IMR-90 (cell line): ENCODE measurements at regions not wholly inside any gene's neighbourhood (a gene's known extent, or its start where the extent isn't known, plus 50 kb on each side); places are given as distances from the start of the nearest gene placed in this dataset.

Experiments used
- ATAC-seq: fragments of 200-7000 bp; cut with Tn5 transposase; 2 replicates; pipeline ENCODE4 v1.9.1; 2020; ENCODE audit warnings: low read depth, mild to moderate bottlenecking, moderate library complexity
- BruUV-seq: library from RNA; stranded (reverse); fragments of 400-500 nt; replicated peaks from 2 replicates; lab custom pipeline; 2021; lab: Mats Ljungman, UMichigan
- CTCF ChIA-PET: fragments of 300-600 bp; formaldehyde crosslinking; extraction: SDS; loops from one replicate; lab custom pipeline; 2021; ENCODE audit warnings: antibody characterized with exemption; lab: Yijun Ruan, JAX
- POLR2A ChIA-PET: fragments of 300-600 bp; sonication (Branson Sonifier 250); formaldehyde crosslinking; loops from one replicate; lab custom pipeline; 2022; ENCODE audit warnings: antibody characterized with exemption; ENCODE audit not compliant: unreplicated experiment; lab: Charles Lee
- DNase-seq: peaks from one replicate; pipeline ENCODE4 v3.0.0; 2013
- H2AFZ ChIP-seq: replicated peaks from 2 replicates; pipeline ENCODE3; 2013; ENCODE audit warnings: low read length, mild to moderate bottlenecking; ENCODE audit not compliant: poor library complexity
- H2AK5ac ChIP-seq: 2 replicates; pipeline ENCODE4 v1.6.1; 2013; ENCODE audit warnings: low read depth, low read length, inconsistent platforms
- H2AK9ac ChIP-seq: replicated peaks from 2 replicates; pipeline ENCODE3; 2013; ENCODE audit warnings: mild to moderate bottlenecking, low read depth, low read length, moderate library complexity; ENCODE audit not compliant: poor library complexity
- H2BK120ac ChIP-seq: 2 replicates; pipeline ENCODE4 v1.6.1; 2013; ENCODE audit warnings: low read depth, low read length, inconsistent platforms
- H2BK15ac ChIP-seq: 3 replicates; pipeline ENCODE4 v1.6.1; 2013; ENCODE audit warnings: low read depth, low read length, inconsistent platforms
- H2BK20ac ChIP-seq: 2 replicates; pipeline ENCODE4 v1.6.1; 2013; ENCODE audit warnings: low read depth, mild to moderate bottlenecking, inconsistent platforms, low read length, moderate library complexity
- H2BK5ac ChIP-seq: 2 replicates; pipeline ENCODE4 v1.6.1; 2013; ENCODE audit warnings: mild to moderate bottlenecking, low read depth, low read length, inconsistent platforms; ENCODE audit not compliant: poor library complexity, severe bottlenecking
- H3K14ac ChIP-seq: replicated peaks from 2 replicates; pipeline ENCODE4 v1.6.1; 2013; ENCODE audit warnings: low read depth, low read length, inconsistent platforms
- H3K18ac ChIP-seq: 2 replicates; pipeline ENCODE4 v1.6.1; 2013; ENCODE audit warnings: low read depth, low read length, control low read depth
- H3K23ac ChIP-seq: 2 replicates; pipeline ENCODE4 v1.6.1; 2013; ENCODE audit warnings: low read depth, low read length, inconsistent platforms
- H3K27ac ChIP-seq: 2 replicates; pipeline ENCODE4 v1.5.1; 2013; ENCODE audit warnings: mild to moderate bottlenecking, control low read depth, low read length; ENCODE audit not compliant: insufficient read depth
- H3K27me3 ChIP-seq: 2 replicates; pipeline ENCODE4 v1.6.1; 2013; ENCODE audit warnings: low read length; ENCODE audit not compliant: control insufficient read depth, insufficient read depth
- H3K36me3 ChIP-seq: 2 replicates; pipeline ENCODE4 v1.6.1; 2013; ENCODE audit warnings: low read length, mixed read lengths; ENCODE audit not compliant: control insufficient read depth, insufficient read depth
- H3K4ac ChIP-seq: 2 replicates; pipeline ENCODE4 v1.6.1; 2013; ENCODE audit warnings: low read depth, low read length, inconsistent platforms
- H3K4me1 ChIP-seq: 2 replicates; pipeline ENCODE4 v1.6.1; 2013; ENCODE audit warnings: low read length, mixed read lengths; ENCODE audit not compliant: control insufficient read depth, insufficient read depth
- H3K4me2 ChIP-seq: 2 replicates; pipeline ENCODE4 v1.6.1; 2013; ENCODE audit warnings: low read depth, mild to moderate bottlenecking, control low read depth, low read length, moderate library complexity
- H3K4me3 ChIP-seq: 2 replicates; pipeline ENCODE4 v1.5.1; 2013; ENCODE audit warnings: low read depth, mild to moderate bottlenecking, control low read depth, low read length, moderate library complexity; ENCODE audit not compliant: insufficient read depth
- H3K56ac ChIP-seq: 2 replicates; pipeline ENCODE4 v1.6.1; 2013; ENCODE audit warnings: low read length, inconsistent platforms; ENCODE audit not compliant: insufficient read depth; ENCODE audit errors: extremely low read depth
- H3K79me1 ChIP-seq, 2 experiments: 2 replicates each; pipeline ENCODE4 v1.6.1; 2013; ENCODE audit warnings: low read length in 2 of 2, inconsistent platforms in 1 of 2, low read depth in 1 of 2
- H3K9ac ChIP-seq: 2 replicates; pipeline ENCODE4 v1.6.1; 2013; ENCODE audit warnings: low read depth, low read length, control low read depth
- H3K9me1 ChIP-seq: 2 replicates; pipeline ENCODE4 v1.6.1; 2013; ENCODE audit warnings: low read length, inconsistent platforms; ENCODE audit not compliant: insufficient read depth
- H3K9me3 ChIP-seq: 2 replicates; pipeline ENCODE4 v1.6.1; 2013; ENCODE audit warnings: low read length; ENCODE audit not compliant: control insufficient read depth, insufficient read depth
- H4K20me1 ChIP-seq: 2 replicates; pipeline ENCODE4 v1.6.1; 2013; ENCODE audit warnings: low read length, inconsistent platforms; ENCODE audit not compliant: insufficient read depth
- H4K5ac ChIP-seq: 2 replicates; pipeline ENCODE4 v1.6.1; 2013; ENCODE audit warnings: mild to moderate bottlenecking, low read depth, low read length, control low read depth
- H4K8ac ChIP-seq, 2 experiments: 2 replicates each; pipeline ENCODE4 v1.6.1; 2013; ENCODE audit warnings: low read depth in 2 of 2, low read length in 2 of 2, control low read depth in 1 of 2, inconsistent platforms in 1 of 2
- H4K91ac ChIP-seq: 2 replicates; pipeline ENCODE4 v1.6.1; 2013; ENCODE audit warnings: low read depth, low read length, inconsistent platforms; ENCODE audit not compliant: insufficient read depth
- BHLHE40 ChIP-seq: fragments of 150-350 bp; IDR thresholded peaks from 2 replicates; pipeline ENCODE4 v1.6.1; 2016; ENCODE audit warnings: mild to moderate bottlenecking, low read depth, low read length
- CEBPB ChIP-seq: IDR thresholded peaks from 2 replicates; pipeline ENCODE4 v1.6.1; 2012; ENCODE audit warnings: low read depth, low read length, improper control_type of control experiment
- CHD1 ChIP-seq: IDR thresholded peaks from 2 replicates; pipeline ENCODE4 v1.6.1; 2012; ENCODE audit warnings: low read depth, low read length, improper control_type of control experiment
- FOS ChIP-seq: fragments of 150-350 bp; IDR thresholded peaks from 2 replicates; pipeline ENCODE4 v1.6.1; 2016; ENCODE audit warnings: low read depth, low read length
- MAFK ChIP-seq: IDR thresholded peaks from 2 replicates; pipeline ENCODE4 v1.6.1; 2012; ENCODE audit warnings: low read depth, low read length, improper control_type of control experiment
- MAZ ChIP-seq: IDR thresholded peaks from 2 replicates; pipeline ENCODE4 v1.6.1; 2012; ENCODE audit warnings: low read depth, mild to moderate bottlenecking, low read length, improper control_type of control experiment, moderate library complexity, borderline replicate concordance
- NFE2L2 ChIP-seq: fragments of 150-350 bp; IDR thresholded peaks from 2 replicates; pipeline ENCODE4 v1.6.1; 2016; ENCODE audit warnings: low read depth, mild to moderate bottlenecking, low read length
- POLR2A ChIP-seq: IDR thresholded peaks from 2 replicates; pipeline ENCODE4 v1.6.1; 2012; ENCODE audit warnings: mild to moderate bottlenecking, low read depth, low read length
- RCOR1 ChIP-seq: IDR thresholded peaks from 2 replicates; pipeline ENCODE4 v1.6.1; 2012; ENCODE audit warnings: mild to moderate bottlenecking, low read length, improper control_type of control experiment; ENCODE audit not compliant: insufficient replicate concordance
- RFX5 ChIP-seq: IDR thresholded peaks from 2 replicates; pipeline ENCODE4 v1.8.0; 2012; ENCODE audit warnings: low read depth, mild to moderate bottlenecking, low read length, moderate library complexity
- SMC3 ChIP-seq: fragments of 150-350 bp; IDR thresholded peaks from 2 replicates; pipeline ENCODE4 v1.6.1; 2016; ENCODE audit warnings: low read depth, mild to moderate bottlenecking, antibody characterized with exemption, low read length, moderate library complexity
- WGBS, 2 experiments: methylation state at CpG; one replicate each; pipeline versions ENCODE4 v1.1.5 to v1.1.7; 2013; ENCODE audit warnings: missing lambda C conversion rate in 2 of 2; ENCODE audit not compliant: insufficient read length in 1 of 2; ENCODE audit errors: extremely low coverage in 2 of 2; 5-methylcytosine and 5-hydroxymethylcytosine counted together
- dilution Hi-C: fragments of 300-500 bp; cut with HindIII; formaldehyde crosslinking; loops from one replicate; pipeline ENCODE4 v1.14.3; 2018; ENCODE audit warnings: low sequenced_read_pairs; ENCODE audit not compliant: unreplicated experiment
- in situ Hi-C: fragments of 300-500 bp; cut with MboI; formaldehyde crosslinking; loops from 3 replicates; pipeline ENCODE4 v1.14.3; 2019; ENCODE audit warnings: low sequenced_read_pairs, inconsistent platforms, mixed read lengths
- intact Hi-C: fragments of 100-400 bp; cut with micrococcal nuclease; formaldehyde crosslinking; loops from 2 replicates; pipeline ENCODE4 v1.10.0; 2022
- TF ChIP-seq, protein P1 (sequence below): conservative IDR thresholded peaks from 2 replicates; pipeline ENCODE4 v1.5.1; 2012; ENCODE audit warnings: mild to moderate bottlenecking, low read depth, low read length, improper control_type of control experiment
- TF ChIP-seq, protein P2 (sequence below): fragments of 150-350 bp; IDR thresholded peaks from 2 replicates; pipeline ENCODE4 v1.6.1; 2016; ENCODE audit warnings: low read depth, mild to moderate bottlenecking, low read length, moderate library complexity, borderline replicate concordance
- TF ChIP-seq, protein P3 (sequence below): fragments of 150-350 bp; IDR thresholded peaks from 2 replicates; pipeline ENCODE4 v1.6.1; 2017; ENCODE audit warnings: mild to moderate bottlenecking, antibody characterized with exemption, low read length, low read depth

DNA sequence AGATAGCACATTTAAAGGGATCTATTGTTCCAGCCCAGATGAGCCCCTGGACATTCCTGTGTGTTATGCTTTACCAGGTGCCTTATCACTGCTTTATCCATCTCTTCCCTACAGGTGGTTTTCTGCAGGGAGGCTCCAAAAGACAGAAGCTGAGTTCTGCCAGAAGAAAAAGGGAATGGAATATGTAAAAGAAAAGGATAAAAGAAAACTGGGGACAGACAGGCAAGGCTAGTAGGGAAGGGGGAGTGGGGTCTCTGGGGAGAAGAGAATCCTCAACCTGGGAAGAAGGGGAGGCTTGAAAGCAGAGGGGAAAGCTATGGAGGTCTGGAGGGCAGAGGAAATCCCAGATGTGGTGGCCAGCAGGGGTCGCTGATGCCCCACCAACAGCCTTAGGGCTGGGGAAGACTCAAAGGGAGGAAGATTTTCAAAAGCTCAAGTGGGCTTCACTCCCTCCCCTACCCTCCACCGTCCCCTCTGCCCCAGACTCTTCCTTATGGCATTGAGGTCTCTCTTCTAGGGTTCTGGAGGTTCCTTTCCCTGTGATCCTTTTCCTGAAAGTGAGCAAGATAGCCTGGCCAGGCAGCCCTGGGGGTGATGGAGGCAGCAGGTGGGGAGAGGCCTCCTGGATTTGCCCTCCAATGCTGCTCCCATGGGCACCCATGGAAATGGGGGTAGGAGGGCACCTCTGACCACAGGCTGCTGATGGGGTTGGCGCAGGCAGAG lies 178.1 kb upstream of the PKDCC start:
- Histone ChIP-seq H2BK20ac (peak overlapping the region; percentile 92), H3K9me3 (no peaks in the 10 kb centered on the region), H2AK9ac (peak overlapping the region; percentile 29), H4K20me1 (no peaks in the 10 kb centered on the region), H2AFZ (peak overlapping the region; percentile 28), H2BK5ac (no peak overlapping the region), H2BK120ac (peak overlapping the region; percentile 82), H3K79me1 (no peaks in the 10 kb centered on the region), H2AK5ac (peak overlapping the region; percentile 85), H2BK15ac (0 out of 3 replicates have a peak overlapping the region, but pooled peaks have one; percentile 88), H3K4ac (peak overlapping the region; percentile 79), H4K91ac (peak overlapping the region; percentile 76), H3K56ac (no peak overlapping the region), H4K5ac (peak overlapping the region; percentile 58; the same call in 1 of the 2 replicates), H3K4me2 (no peak overlapping the region), H3K27me3 (no peaks in the 10 kb centered on the region), H4K8ac (no peak overlapping the region; a peak in 1 of 4 replicates), H3K18ac (peak overlapping the region; percentile 31; the same call in 1 of the 2 replicates), H3K23ac (no peak overlapping the region), H3K9ac (no peak overlapping the region), H3K27ac (no peak overlapping the region), H3K4me3 (no peak overlapping the region), H3K9me1 (peaks cover 6% of the 10 kb centered on the region; the same call in 1 of the 2 replicates), H3K14ac (no peak overlapping the region; the same call in 1 of the 2 replicates), H3K36me3 (no peaks in the 10 kb centered on the region), H3K4me1 (peaks cover 22% of the 10 kb centered on the region)
- peak; percentile 55 for DNase-seq
- ATAC-seq = peak; percentile 77
- dilution Hi-C loops = no loop called here
- no CpG with 5 or more reads among the region's 3 CpGs for WGBS, 2 experiments
- POLR2A ChIA-PET = no interaction called here
- no TSS peak for BruUV-seq
- CTCF ChIA-PET = interaction anchor here (0.5 to 7.0 kb wide), 22 partner anchors 9 to 225 kb away, joined by 3 to 119 read pairs (median 4); partner anchors contain the start of gene PKDCC
- intact Hi-C loops = loop anchor here (1.0 to 10.0 kb wide), 5 partner anchors 16 to 455 kb away; no protein-coding TSS in a partner anchor
- in situ Hi-C loops = loop anchor here (5.0 to 25.0 kb wide), 2 partner anchors 218 to 793 kb away; no protein-coding TSS in a partner anchor
- TF ChIP-seq, protein P1, sequence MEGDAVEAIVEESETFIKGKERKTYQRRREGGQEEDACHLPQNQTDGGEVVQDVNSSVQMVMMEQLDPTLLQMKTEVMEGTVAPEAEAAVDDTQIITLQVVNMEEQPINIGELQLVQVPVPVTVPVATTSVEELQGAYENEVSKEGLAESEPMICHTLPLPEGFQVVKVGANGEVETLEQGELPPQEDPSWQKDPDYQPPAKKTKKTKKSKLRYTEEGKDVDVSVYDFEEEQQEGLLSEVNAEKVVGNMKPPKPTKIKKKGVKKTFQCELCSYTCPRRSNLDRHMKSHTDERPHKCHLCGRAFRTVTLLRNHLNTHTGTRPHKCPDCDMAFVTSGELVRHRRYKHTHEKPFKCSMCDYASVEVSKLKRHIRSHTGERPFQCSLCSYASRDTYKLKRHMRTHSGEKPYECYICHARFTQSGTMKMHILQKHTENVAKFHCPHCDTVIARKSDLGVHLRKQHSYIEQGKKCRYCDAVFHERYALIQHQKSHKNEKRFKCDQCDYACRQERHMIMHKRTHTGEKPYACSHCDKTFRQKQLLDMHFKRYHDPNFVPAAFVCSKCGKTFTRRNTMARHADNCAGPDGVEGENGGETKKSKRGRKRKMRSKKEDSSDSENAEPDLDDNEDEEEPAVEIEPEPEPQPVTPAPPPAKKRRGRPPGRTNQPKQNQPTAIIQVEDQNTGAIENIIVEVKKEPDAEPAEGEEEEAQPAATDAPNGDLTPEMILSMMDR = peak; percentile 94
- TF ChIP-seq RCOR1 (no peak), MAZ (peak; percentile 28; the same call in 1 of the 2 replicates), BHLHE40 (no peak), CEBPB (no peak), RFX5 (no peak), FOS (no peak), SMC3 (peak; percentile 100), MAFK (no peak), NFE2L2 (no peak), CHD1 (no peak; the same call in 1 of the 2 replicates), POLR2A (0 out of 2 replicates have a peak, but pooled peaks have one; percentile 28)
- TF ChIP-seq, protein P2, sequence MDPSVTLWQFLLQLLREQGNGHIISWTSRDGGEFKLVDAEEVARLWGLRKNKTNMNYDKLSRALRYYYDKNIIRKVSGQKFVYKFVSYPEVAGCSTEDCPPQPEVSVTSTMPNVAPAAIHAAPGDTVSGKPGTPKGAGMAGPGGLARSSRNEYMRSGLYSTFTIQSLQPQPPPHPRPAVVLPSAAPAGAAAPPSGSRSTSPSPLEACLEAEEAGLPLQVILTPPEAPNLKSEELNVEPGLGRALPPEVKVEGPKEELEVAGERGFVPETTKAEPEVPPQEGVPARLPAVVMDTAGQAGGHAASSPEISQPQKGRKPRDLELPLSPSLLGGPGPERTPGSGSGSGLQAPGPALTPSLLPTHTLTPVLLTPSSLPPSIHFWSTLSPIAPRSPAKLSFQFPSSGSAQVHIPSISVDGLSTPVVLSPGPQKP = no peak
- TF ChIP-seq, protein P3, sequence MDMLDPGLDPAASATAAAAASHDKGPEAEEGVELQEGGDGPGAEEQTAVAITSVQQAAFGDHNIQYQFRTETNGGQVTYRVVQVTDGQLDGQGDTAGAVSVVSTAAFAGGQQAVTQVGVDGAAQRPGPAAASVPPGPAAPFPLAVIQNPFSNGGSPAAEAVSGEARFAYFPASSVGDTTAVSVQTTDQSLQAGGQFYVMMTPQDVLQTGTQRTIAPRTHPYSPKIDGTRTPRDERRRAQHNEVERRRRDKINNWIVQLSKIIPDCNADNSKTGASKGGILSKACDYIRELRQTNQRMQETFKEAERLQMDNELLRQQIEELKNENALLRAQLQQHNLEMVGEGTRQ = no peak
